Activated T-cell treated with anti-CD3 and anti-CD28 coated beads, Interleukin-2, amount 50 U/mL, for 48 hours (primary cell): ENCODE measurements at regions not wholly inside any gene's neighbourhood (a gene's known extent, or its start where the extent isn't known, plus 50 kb on each side); places are given as distances from the start of the nearest gene placed in this dataset.
A peak's percentile ranks its signal among the peaks of the same experiment; 100 is the strongest.
"Not testable (repeated sequence)": the region's sequence is repeated elsewhere in the genome, so short reads cannot be mapped to it uniquely, and the experiment has no call there.

ENCODE experiments used
- DNase-seq, 2 experiments: peaks; one replicate each; pipeline ENCODE4 v3.0.0-alpha.2; 2020

DNA sequence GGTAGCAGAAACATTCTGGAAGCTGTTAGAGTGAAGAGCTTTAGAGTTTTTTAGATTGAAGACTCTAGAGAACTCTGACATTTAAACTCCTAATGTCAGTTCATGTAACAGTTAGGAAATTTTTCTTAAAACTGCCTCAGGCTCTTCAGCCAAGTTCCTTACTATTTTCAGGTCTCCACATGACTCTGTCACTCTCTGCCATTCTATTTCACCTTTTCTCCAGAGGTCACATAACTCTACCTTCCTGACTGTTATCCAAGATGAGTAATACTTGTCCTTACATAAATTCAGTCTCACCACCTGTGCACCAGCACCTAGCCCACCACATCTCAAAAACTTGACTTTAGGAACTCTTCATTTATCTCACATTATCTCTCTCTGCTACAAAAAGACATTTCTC is 347.1 kb upstream of the CA10 start:
- DNase-seq: no peak

GRCh38 chr17:52504081-52504480 is 345.6 kb upstream of the CA10 start:
- DNase-seq: no peak

- DNase-seq: no peak
These were observed 337.1 kb upstream of the CA10 start for GRCh38 chr17:52495646-52496045.

GRCh38 chr17:52482271-52482670 is 323.8 kb upstream of the CA10 start:
- DNase-seq: no peak

GRCh38 chr17:52477824-52478699 is 319.5 kb upstream of the CA10 start:
- no peak for DNase-seq

GRCh38 chr17:52476638-52477313 is 318.3 kb upstream of the CA10 start:
- DNase-seq: no peak

- DNase-seq: no peak
These were observed 312.0 kb upstream of the CA10 start for GRCh38 chr17:52470553-52470952.

DNA sequence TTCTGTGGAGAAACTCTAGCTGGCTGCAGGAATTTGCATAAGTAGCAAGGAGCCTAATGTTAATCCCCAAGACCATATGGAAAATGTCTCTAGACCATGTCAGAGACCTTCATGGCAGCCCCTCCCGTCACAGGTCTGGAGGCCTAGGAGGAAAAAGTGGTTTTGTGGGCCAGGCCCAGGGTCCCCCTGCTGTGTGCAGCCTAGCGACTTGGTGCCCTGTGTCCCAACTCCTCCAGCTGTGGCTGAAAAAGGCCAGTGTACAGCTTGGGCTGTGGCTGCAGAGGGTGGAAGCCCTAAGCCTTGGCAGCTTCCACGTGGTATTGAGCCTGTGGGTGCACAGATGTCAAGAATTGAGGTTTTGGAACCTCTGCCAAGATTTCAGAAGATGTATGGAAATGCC is 306.9 kb upstream of the CA10 start:
- no peak for DNase-seq

DNA sequence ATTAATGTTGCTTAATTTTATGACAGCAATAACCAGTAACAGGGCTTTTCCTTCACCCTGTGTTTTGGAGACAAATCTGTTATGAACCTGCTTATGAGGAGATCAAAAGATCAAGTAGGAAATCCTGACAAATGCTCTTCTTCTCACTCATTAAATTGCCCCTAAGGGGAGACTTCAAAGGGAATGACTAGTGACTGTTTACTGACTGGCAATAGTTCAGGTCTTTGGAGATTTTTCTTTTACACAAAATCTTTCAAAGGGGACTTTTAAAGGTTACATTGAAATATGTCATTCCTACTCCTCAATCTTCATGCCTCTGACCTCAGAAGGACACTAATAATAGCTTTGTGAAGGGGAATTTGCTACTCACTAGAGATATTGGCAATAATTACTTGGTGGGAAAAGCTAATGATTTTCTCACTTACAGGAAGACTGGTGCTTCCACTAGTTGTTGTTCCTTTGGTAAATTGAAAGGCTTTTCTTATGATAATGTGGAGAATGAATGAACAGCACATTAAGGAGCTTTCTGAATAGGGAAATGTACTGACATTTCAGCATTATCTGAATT is 292.9 kb upstream of the CA10 start:
- no peak for DNase-seq

DNA sequence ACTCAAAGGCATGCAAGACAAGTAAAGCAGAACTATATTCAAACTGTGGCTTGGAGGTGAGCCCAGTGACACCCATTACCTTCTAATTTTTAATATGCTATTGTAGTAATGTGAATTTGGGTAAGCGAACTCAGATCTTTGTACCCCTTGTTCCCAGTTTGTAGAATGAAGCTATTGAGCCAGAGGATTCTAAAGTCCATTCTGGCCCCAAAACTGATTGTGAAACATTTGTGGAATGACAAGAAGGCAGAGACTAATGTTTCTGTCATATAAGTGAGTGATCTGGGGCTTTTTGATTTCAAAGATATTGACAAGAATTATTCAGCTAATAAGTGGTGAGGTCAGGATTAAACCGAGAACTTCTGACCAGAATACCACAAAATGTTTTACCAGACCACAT is 283.8 kb upstream of the CA10 start:
- DNase-seq: no peak

DNA sequence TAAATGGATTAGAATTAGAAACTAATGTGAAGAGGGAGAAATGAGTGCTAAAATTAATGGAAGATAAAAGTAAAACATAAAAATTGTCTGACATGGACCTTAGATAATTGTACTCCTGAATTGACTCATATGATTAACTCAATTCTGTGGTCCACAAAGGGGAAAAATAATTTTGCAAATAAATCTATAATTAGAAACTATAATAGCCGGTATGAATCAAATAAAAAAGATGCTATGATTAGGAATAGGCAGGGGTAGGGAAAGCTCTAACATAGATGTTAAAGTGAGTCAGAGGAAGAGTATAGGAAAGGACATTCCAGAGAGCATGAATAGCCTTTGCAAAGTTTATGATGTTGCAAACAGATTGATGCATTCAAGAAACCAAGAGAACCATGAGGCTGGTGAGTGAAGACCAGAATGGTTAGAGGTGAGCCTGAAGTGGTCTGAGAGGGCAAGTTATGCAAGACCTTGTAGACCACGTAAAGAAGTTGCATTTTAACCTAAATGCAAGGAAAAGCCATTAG is 262.1 kb upstream of the CA10 start:
- DNase-seq: no peak

GRCh38 chr17:52419229-52419641 is 260.7 kb upstream of the CA10 start:
- DNase-seq: no peak

DNA sequence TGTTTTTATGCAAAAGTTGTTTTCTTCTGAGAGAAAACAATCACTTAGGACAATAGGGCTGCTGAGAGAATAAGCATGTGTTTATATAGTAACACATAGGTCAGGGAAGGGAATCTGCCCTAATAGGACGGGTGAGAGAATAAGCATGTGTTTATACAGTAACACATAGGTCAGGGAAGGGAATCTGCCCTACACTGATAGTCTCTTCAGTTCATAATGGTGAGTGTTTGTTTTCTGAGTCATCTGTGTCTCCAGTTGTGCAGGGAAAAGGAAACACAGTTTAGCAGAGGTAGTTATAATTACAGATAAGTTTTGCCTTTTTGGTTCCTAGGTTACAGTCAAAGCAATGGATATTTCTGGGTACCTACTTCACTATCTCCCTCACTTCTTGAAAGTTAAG is 252.3 kb upstream of the CA10 start:
- DNase-seq: no peak

DNA sequence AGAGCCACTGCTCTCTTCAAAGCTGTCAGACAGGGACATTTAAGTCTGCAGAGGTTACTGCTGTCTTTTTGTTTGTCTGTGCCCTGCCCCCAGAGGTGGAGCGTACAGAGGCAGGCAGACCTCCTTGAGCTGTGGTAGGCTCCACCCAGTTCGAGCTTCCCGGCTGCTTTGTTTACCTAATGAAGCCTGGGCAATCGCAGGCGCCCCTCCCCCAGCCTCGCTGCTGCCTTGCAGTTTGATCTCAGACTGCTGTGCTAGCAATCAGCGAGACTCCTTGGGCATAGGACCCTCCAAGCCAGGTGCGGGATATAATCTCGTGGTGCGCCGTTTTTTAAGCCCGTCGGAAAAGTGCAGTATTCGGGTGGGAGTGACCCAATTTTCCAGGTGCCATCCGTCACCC is 250.7 kb upstream of the CA10 start:
- not testable (repeated sequence) for DNase-seq

DNA sequence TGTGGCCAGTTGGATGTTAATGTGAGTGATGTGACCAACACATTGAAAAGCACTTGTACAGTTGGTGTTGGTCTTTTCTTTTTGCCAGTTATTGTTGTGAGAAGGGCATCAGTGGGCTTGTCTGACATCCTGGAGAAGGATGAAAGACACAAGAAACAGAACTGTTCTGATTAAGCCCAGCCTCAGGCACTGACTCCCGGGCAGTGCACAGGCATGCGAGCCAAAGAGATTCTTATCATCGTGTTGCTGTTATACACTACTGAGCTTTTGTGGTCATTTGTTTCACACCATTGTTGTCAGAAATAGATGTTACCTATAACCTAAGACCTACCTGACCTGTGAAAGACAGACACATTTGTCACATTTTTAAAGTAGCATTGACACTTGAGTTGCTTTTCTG is 236.8 kb upstream of the CA10 start:
- DNase-seq: no peak

DNA sequence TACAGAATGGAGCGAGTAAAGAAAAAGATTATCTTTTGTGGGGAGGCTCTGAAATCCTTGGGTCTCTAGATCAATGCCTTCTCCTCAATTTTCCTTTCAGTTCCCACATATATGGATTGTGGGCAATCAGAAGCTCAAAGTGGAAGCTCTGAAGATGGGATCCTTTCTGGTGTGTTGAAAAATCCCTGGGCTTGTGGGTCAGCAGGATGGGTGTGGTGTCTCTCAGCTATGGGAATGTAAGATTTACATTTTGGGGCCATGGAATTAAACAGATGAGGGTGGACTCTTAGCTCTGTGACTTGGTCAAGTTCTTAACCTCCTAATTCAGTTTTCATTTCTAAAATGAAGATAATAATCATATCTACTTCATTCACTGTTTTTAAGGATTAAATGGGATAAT is 231.9 kb upstream of the CA10 start:
- no peak for DNase-seq

DNA sequence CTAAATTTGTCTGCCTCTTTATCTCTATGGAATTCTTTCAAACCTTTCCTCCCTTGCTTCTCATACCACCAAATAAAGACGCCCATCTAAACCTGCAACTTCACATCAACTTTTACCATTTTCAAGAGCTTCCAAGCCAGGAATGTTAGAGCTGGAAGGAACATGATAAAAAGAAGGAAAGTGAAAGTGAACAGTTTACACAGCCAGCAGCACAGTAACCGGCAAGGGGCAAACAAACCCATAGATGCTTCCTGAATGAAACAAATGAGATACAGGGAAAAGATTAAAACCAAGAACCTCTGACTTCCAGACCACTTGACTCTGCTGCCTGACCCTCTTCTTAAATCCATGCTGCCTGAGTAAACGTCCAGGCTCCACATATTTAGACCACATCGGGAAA is 231.1 kb upstream of the CA10 start:
- no peak for DNase-seq

- DNase-seq: no peak
These were observed 230.4 kb upstream of the CA10 start for GRCh38 chr17:52388941-52389340.

- DNase-seq: no peak
These were observed 226.2 kb upstream of the CA10 start for GRCh38 chr17:52384695-52385094.

DNA sequence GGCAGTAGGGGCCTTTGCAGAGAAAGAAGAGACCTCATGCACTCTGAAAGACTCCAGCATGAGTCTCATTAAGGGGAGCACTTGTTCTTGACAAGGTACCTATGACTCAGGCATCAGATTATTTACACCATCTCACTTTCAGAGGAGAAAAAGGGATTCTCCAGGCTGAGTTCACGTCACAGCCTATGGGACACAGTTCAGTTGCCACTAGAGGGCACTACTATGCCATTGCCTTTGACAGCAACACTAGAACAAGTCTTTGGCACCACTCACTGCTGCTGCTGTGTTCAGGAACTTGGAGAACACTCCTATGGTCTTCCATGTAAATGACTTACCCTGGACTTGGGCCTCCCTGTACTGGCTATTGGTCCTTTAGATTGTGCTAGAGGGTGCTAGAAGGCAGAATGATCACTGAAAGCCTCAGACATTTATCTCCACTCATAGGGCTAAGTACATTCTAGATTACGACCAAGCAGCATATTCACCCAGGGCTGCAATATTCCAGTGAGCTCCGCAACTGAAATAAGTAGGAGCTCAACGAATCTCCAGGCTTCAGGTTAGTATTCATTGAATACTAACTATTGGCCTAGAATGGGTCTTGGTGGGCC is 225.1 kb upstream of the CA10 start:
- DNase-seq: peak; percentile 19 to 26

GRCh38 chr17:52378860-52379259 is 220.3 kb upstream of the CA10 start:
- DNase-seq: no peak

DNA sequence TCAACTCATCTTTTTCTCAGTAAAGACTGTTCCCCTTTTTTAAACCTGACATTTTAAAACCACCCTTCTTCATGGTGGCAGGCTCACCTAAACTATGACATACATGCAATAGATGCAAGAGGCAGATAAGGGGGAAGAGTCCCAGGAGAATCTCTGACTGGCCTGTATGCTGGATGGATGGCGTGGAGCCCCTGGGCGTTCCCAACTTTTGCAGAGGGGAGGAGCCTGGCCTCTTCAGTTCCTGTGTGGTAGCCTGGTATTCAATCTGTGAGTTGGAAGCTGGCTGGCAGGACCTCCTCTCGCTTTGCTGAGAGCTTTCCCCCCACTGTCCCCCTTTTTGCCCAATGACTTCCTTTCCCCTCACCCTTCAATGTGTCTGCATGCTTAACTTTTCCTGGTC is 217.6 kb upstream of the CA10 start:
- DNase-seq: no peak

DNA sequence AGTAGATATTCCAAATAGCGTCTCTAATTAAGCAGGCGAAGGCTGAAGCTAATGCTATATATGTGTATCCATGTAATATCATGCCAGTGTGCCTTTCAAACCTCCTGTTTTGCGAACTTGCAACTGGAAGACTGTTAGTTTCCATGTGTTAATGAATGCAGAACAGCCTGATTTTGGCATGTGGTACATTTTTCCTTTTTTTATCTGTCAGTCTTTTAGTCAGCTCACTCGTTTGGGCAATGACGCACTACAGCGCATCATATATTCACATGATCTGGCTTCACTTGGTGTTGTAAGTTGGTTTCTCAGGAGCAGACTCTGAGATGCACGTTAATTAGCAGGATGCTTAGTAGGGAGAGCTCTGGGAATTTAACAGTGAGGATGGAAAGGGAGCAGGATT is 210.4 kb upstream of the CA10 start:
- no peak for DNase-seq

DNA sequence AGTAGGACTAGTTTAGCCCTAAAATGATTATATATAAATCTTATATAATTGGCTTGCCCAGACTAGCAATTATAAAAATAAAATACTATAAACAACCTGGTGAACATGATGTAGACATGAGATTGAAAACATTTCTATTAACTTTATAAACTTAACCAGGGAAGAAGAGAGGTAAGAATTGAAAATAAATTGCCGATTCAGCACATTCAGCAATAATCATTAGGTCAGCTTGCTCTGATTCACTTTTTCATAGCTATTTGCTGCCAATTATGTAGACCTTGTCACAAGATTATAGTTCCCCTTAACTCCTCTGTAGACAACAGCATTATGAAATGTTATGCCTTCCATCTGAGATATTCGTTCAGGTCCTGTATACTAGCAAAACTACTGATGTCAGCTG is 199.3 kb upstream of the CA10 start:
- no peak for DNase-seq
